ENCODE measurements at regions not wholly inside any gene's neighbourhood (a gene's known extent, or its start where the extent isn't known, plus 50 kb on each side); places are given as distances from the start of the nearest gene placed in this dataset.

DNA sequence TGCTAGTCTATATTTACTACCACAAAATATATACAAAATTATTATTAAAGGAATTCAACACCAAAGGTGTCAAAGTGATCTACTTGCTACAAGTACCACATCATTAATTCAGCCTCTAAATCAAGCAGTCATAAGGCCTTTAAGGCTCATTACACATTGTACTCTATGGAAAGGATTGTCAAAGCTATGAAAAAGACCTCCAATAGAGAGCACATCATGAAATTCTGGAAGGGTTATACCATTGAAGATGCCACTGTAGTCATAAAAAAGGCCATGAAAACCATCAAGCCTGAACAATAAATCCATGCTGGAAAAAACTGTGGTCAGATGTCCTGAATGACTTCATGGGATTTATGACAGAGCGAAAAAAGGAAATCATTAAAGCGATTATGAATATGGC lies 708.0 kb upstream of the FAM174A start:
- Histone ChIP-seq H3K79me2 (ENCODE audit: insufficient read depth) (no peaks in the 10 kb centered on the region), H3K4me2 (no peak overlapping the region), H4K20me1 (ENCODE audit: insufficient read depth) (no peaks in the 10 kb centered on the region), H3K4me1 (ENCODE audit: control insufficient read depth in 1 of 2, insufficient read depth in 2 of 2, low read depth in 1 of 2, low read length in 1 of 2) (no peaks in the 10 kb centered on the region), H3K36me3 (replicated peaks in 1 of 2; ENCODE audit: control insufficient read depth in 1 of 2, insufficient read depth in 2 of 2, low read length in 1 of 2) (no peaks in the 10 kb centered on the region), H3K27me3 (ENCODE audit: insufficient read depth) (no peaks in the 10 kb centered on the region), H3K27ac (ENCODE audit: low read depth in 2 of 2, low read length in 1 of 2) (no peak overlapping the region), H3K4me3 (ENCODE audit: low read depth in 2 of 2, low read length in 1 of 2) (no peak overlapping the region), H3K9me3 (no peaks in the 10 kb centered on the region), H3K9ac (no peak overlapping the region), H3K9me2 (no peaks in the 10 kb centered on the region), H3F3A (replicated peaks; ENCODE audit: insufficient read depth) (no peaks in the 10 kb centered on the region), H2AFZ (ENCODE audit: low read depth) (no peak overlapping the region)
- DNase-seq: no peak
- CTCF ChIA-PET: no interaction called here
- TF ChIP-seq JUND (IDR thresholded peaks at IDR 0.05) (no peak), GATA2 (CRISPR knock-in tag; IDR thresholded peaks at IDR 0.05) (no peak)
- 41% methylated on average over 2 of the region's 2 CpGs for WGBS (ENCODE audit: low lambda C conversion rate)
- POLR2A ChIA-PET: no interaction called here

GRCh38 chr5:99817796-99818195 lies 717.4 kb upstream of the FAM174A start:
- no peaks in the 10 kb centered on the region for H3F3A ChIP-seq (replicated peaks; ENCODE audit: insufficient read depth)
- DNase-seq: no peak
- H3K4me1 ChIP-seq (ENCODE audit: control insufficient read depth in 1 of 2, insufficient read depth in 2 of 2, low read depth in 1 of 2, low read length in 1 of 2): no peaks in the 10 kb centered on the region
- H3K27me3 ChIP-seq (ENCODE audit: insufficient read depth): no peaks in the 10 kb centered on the region
- ChIA-PET POLR2A (no interaction called here), CTCF (no interaction called here)
- no peak overlapping the region for H3K4me3 ChIP-seq (ENCODE audit: low read depth in 2 of 2, low read length in 1 of 2)
- H4K20me1 ChIP-seq (ENCODE audit: insufficient read depth): no peaks in the 10 kb centered on the region
- H2AFZ ChIP-seq (ENCODE audit: low read depth): no peak overlapping the region
- H3K4me2 ChIP-seq: no peak overlapping the region
- H3K79me2 ChIP-seq (ENCODE audit: insufficient read depth): no peaks in the 10 kb centered on the region
- TF ChIP-seq ZBTB33 (IDR thresholded peaks at IDR 0.05; ENCODE audit: borderline replicate concordance, low read depth): no peak
- TF ChIP-seq MXI1 (IDR thresholded peaks at IDR 0.05; ENCODE audit: low read depth, low read length): no peak
- no peak for TF ChIP-seq EP300 (IDR thresholded peaks at IDR 0.05; ENCODE audit: borderline replicate concordance in 1 of 2, low read depth in 1 of 2, low read length in 1 of 2)
- no peak for TF ChIP-seq ELF1 (IDR thresholded peaks at IDR 0.05)
- TF ChIP-seq GABPA (IDR thresholded peaks at IDR 0.05; ENCODE audit: low read depth): no peak
- no peak for TF ChIP-seq CTCF (IDR thresholded peaks at IDR 0.05)
- no peak for TF ChIP-seq PBX3 (IDR thresholded peaks at IDR 0.05)
- no peak for TF ChIP-seq TAF1 (IDR thresholded peaks at IDR 0.05; ENCODE audit: borderline replicate concordance, low read depth, low read length)
- no peak for TF ChIP-seq RXRA (IDR thresholded peaks at IDR 0.05; ENCODE audit: borderline replicate concordance, low read depth)
- TF ChIP-seq FOXJ3 (CRISPR knock-in tag; IDR thresholded peaks at IDR 0.05): no peak
- TF ChIP-seq GATA2 (CRISPR knock-in tag; IDR thresholded peaks at IDR 0.05): no peak
- no peak for TF ChIP-seq JUND (IDR thresholded peaks at IDR 0.05)
- TF ChIP-seq POLR2AphosphoS5 (IDR thresholded peaks at IDR 0.05; ENCODE audit: low read depth, low read length): no peak
- TF ChIP-seq SMC3 (IDR thresholded peaks at IDR 0.05; ENCODE audit: low read depth, low read length): no peak
- TF ChIP-seq TCF12 (IDR thresholded peaks at IDR 0.05): no peak
- TF ChIP-seq, protein P1, sequence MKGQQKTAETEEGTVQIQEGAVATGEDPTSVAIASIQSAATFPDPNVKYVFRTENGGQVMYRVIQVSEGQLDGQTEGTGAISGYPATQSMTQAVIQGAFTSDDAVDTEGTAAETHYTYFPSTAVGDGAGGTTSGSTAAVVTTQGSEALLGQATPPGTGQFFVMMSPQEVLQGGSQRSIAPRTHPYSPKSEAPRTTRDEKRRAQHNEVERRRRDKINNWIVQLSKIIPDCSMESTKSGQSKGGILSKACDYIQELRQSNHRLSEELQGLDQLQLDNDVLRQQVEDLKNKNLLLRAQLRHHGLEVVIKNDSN (IDR thresholded peaks at IDR 0.05; ENCODE audit: borderline replicate concordance, low read depth): no peak
- TF ChIP-seq RFX5 (IDR thresholded peaks at IDR 0.05; ENCODE audit: low read length): no peak
- no peak overlapping the region for H3K27ac ChIP-seq (ENCODE audit: low read depth in 2 of 2, low read length in 1 of 2)
- WGBS (ENCODE audit: low lambda C conversion rate): 51% methylated on average over 17 of the region's 17 CpGs
- no peak overlapping the region for H3K9ac ChIP-seq
- no peaks in the 10 kb centered on the region for H3K9me3 ChIP-seq
- H3K36me3 ChIP-seq (replicated peaks in 1 of 2; ENCODE audit: control insufficient read depth in 1 of 2, insufficient read depth in 2 of 2, low read length in 1 of 2): no peaks in the 10 kb centered on the region
- no peaks in the 10 kb centered on the region for H3K9me2 ChIP-seq

Measured in SK-N-SH (cell line).